DOHH2 (cell line): ENCODE measurements at regions not wholly inside any gene's neighbourhood (a gene's known extent, or its start where the extent isn't known, plus 50 kb on each side); places are given as distances from the start of the nearest gene placed in this dataset.

Experiments used
- H3F3A ChIP-seq: fragments of 200-600 bp; sonication (generic), shearing (Covaris generic); 2 replicates; pipeline ENCODE4 v1.6.0; 2016; ENCODE audit warnings: antibody characterized with exemption, mild to moderate bottlenecking; ENCODE audit not compliant: control insufficient read depth, insufficient read depth
- H3K27ac ChIP-seq: fragments of 200-600 bp; sonication (generic); 2 replicates; pipeline ENCODE4 v1.5.1; 2014; ENCODE audit warnings: low read depth, mild to moderate bottlenecking, low read length, moderate library complexity
- H3K27me3 ChIP-seq: fragments of 200-600 bp; sonication (generic); 2 replicates; pipeline ENCODE4 v1.6.1; 2014; ENCODE audit warnings: mild to moderate bottlenecking, low read length, mixed read lengths; ENCODE audit not compliant: control insufficient read depth
- H3K36me3 ChIP-seq: fragments of 200-600 bp; sonication (generic); 2 replicates; pipeline ENCODE4 v1.6.1; 2014; ENCODE audit warnings: mild to moderate bottlenecking, low read length, moderate library complexity, mixed read lengths; ENCODE audit not compliant: control insufficient read depth
- H3K4me1 ChIP-seq: fragments of 200-600 bp; sonication (generic); 2 replicates; pipeline ENCODE4 v1.6.1; 2014; ENCODE audit warnings: mild to moderate bottlenecking, low read length, mixed read lengths; ENCODE audit not compliant: control insufficient read depth
- H3K4me2 ChIP-seq: fragments of 200-600 bp; sonication (generic); 2 replicates; pipeline ENCODE4 v1.6.0; 2014; ENCODE audit warnings: mild to moderate bottlenecking, low read length, moderate library complexity
- H3K4me3 ChIP-seq: fragments of 200-600 bp; sonication (generic); 2 replicates; pipeline ENCODE4 v1.5.1; 2014; ENCODE audit warnings: mild to moderate bottlenecking, low read length, mixed read lengths
- H3K79me2 ChIP-seq: fragments of 200-600 bp; sonication (generic); 2 replicates; pipeline ENCODE4 v1.6.1; 2014; ENCODE audit warnings: mild to moderate bottlenecking, low read length, mixed read lengths; ENCODE audit not compliant: control insufficient read depth
- H3K9me2 ChIP-seq: fragments of 200-600 bp; sonication (generic); replicated peaks from 2 replicates; pipeline ENCODE4 v1.6.1; 2014; ENCODE audit warnings: mild to moderate bottlenecking, low read length, mixed read lengths; ENCODE audit not compliant: control insufficient read depth
- H3K9me3 ChIP-seq: fragments of 200-600 bp; sonication (generic); 2 replicates; pipeline ENCODE4 v1.6.1; 2014; ENCODE audit warnings: antibody characterized with exemption, low read length, mixed read lengths; ENCODE audit not compliant: control insufficient read depth, insufficient read depth
- H4K20me1 ChIP-seq: fragments of 200-600 bp; sonication (generic); 2 replicates; pipeline ENCODE4 v1.6.0; 2014; ENCODE audit warnings: low read depth, mild to moderate bottlenecking, antibody characterized with exemption, low read length, moderate library complexity; ENCODE audit not compliant: control insufficient read depth, insufficient read depth
- CTCF ChIP-seq: fragments of 200-600 bp; sonication (generic); IDR thresholded peaks from one replicate; pipeline ENCODE4 v1.5.1; 2014; ENCODE audit warnings: antibody characterized with exemption, mild to moderate bottlenecking, low read depth, low read length; ENCODE audit not compliant: poor library complexity, severe bottlenecking
- EZH2phosphoT487 ChIP-seq: fragments of 200-600 bp; sonication (generic); IDR thresholded peaks from 2 replicates; pipeline ENCODE4 v1.6.1; 2017; ENCODE audit warnings: borderline replicate concordance, mild to moderate bottlenecking, antibody characterized with exemption, low read length, moderate library complexity, mixed read lengths

GRCh38 chr11:110971140-110971539, 258.9 kb upstream of the ARHGAP20 start:
- no peaks in the 10 kb centered on the region for H3K27me3 ChIP-seq
- H3K9me3 ChIP-seq, result no peaks in the 10 kb centered on the region
- H3K36me3 ChIP-seq, result no peaks in the 10 kb centered on the region
- no peaks in the 10 kb centered on the region for H3F3A ChIP-seq
- no peak overlapping the region for H3K4me3 ChIP-seq
- H4K20me1 ChIP-seq, result no peaks in the 10 kb centered on the region
- no peak for TF ChIP-seq CTCF
- TF ChIP-seq EZH2phosphoT487, result no peak
- no peaks in the 10 kb centered on the region for H3K79me2 ChIP-seq
- no peak overlapping the region for H3K4me2 ChIP-seq
- H3K4me1 ChIP-seq, result peaks cover 11% of the 10 kb centered on the region
- no peaks in the 10 kb centered on the region for H3K9me2 ChIP-seq
- H3K27ac ChIP-seq, result no peak overlapping the region

- TF ChIP-seq EZH2phosphoT487, result no peak
- TF ChIP-seq CTCF, result no peak
- H3K9me2 ChIP-seq, result no peaks in the 10 kb centered on the region
- no peak overlapping the region for H3K27ac ChIP-seq
- no peak overlapping the region for H3K4me2 ChIP-seq
- H3K36me3 ChIP-seq, result no peaks in the 10 kb centered on the region
- no peaks in the 10 kb centered on the region for H4K20me1 ChIP-seq
- H3K4me3 ChIP-seq, result no peak overlapping the region
- H3K4me1 ChIP-seq, result peaks cover 11% of the 10 kb centered on the region
- no peaks in the 10 kb centered on the region for H3K9me3 ChIP-seq
- H3K79me2 ChIP-seq, result no peaks in the 10 kb centered on the region
- H3K27me3 ChIP-seq, result peaks cover 3% of the 10 kb centered on the region; the same call in 1 of the 2 replicates
- H3F3A ChIP-seq, result no peaks in the 10 kb centered on the region
Observed at GRCh38 chr11:110968348-110969062, 256.3 kb upstream of the ARHGAP20 start.

DNA sequence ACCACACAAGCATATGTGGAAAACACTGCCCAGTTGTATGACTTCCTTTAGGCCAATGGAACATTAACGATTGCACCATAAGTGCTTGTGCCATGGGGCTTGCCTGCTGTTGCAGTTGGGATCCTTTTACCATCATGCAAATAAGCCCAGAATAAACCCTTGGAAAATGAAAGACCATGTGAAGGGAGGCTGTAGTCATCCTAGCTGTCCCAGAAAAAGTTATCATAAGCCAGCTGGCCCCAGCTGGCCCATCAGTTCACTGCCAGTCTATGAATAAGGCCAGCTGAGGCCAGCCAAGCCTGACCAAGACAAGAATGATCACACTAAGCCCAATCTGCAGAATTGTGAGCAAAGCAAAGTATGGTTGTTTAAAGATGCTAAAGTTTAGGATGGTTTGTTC, 253.9 kb upstream of the ARHGAP20 start:
- H3K36me3 ChIP-seq, result no peaks in the 10 kb centered on the region
- H3K9me3 ChIP-seq, result no peaks in the 10 kb centered on the region
- no peaks in the 10 kb centered on the region for H4K20me1 ChIP-seq
- H3F3A ChIP-seq, result no peaks in the 10 kb centered on the region
- no peak overlapping the region for H3K27ac ChIP-seq
- H3K4me2 ChIP-seq, result no peak overlapping the region
- peaks cover 3% of the 10 kb centered on the region; the same call in 1 of the 2 replicates for H3K27me3 ChIP-seq
- no peak overlapping the region for H3K4me3 ChIP-seq
- H3K79me2 ChIP-seq, result no peaks in the 10 kb centered on the region
- no peak for TF ChIP-seq EZH2phosphoT487
- TF ChIP-seq CTCF, result no peak
- H3K9me2 ChIP-seq, result no peaks in the 10 kb centered on the region
- peaks cover 11% of the 10 kb centered on the region for H3K4me1 ChIP-seq
